ENCODE measurements at regions not wholly inside any gene's neighbourhood (a gene's known extent, or its start where the extent isn't known, plus 50 kb on each side); places are given as distances from the start of the nearest gene placed in this dataset.

DNA sequence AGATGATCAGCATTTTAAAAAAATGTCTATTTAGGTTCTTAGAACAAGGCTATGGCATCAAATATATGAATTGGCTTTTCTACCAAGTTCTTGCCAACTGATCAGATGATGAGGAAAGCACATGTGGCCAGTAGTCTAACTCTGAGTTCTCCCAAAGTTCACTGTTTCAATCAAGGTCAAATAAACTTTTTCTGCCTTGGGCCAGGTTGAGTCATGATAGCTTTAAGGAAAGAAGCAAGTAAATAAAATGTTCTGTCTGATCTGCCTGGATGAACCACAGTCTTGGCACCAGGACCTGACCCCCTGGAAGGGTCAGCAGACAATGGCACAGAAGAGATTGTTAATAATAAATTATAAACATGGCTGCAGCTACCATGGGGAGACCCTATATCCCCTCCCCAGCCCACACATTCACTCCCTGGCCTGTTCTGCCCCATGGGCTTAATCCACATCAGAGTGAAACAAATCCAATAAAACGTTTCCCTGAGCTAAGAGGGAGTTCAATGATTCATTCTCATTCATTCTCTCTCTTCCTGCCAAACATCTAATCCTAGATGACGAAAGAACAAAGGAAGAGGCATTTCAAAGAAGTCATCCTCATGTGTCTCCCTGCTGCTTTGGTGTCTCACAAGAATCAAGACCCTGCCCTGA, 661.6 kb downstream of the DHX35 start:
- DNase-seq (ENCODE audit: low read depth, low spot score), result no peak
- POLR2A ChIA-PET, result no interaction called here
- Histone ChIP-seq H3K4me3 (ENCODE audit: low read depth, low read length) (no peak overlapping the region), H3K27me3 (ENCODE audit: control insufficient read depth, insufficient read depth, low read length) (no peaks in the 10 kb centered on the region), H3K27ac (ENCODE audit: low read depth, low read length) (no peak overlapping the region), H3K9me3 (ENCODE audit: control insufficient read depth, insufficient read depth, low read length) (no peaks in the 10 kb centered on the region)
- no peak for TF ChIP-seq CTCF (IDR thresholded peaks at IDR 0.05; ENCODE audit: low read depth, low read length)
- CTCF ChIA-PET, result no interaction called here

- no peak overlapping the region for H3K4me3 ChIP-seq (ENCODE audit: low read depth, low read length)
- H3K27ac ChIP-seq (ENCODE audit: low read depth, low read length), result no peak overlapping the region
- no peaks in the 10 kb centered on the region for H3K27me3 ChIP-seq (ENCODE audit: control insufficient read depth, insufficient read depth, low read length)
- no peaks in the 10 kb centered on the region for H3K9me3 ChIP-seq (ENCODE audit: control insufficient read depth, insufficient read depth, low read length)
- CTCF ChIA-PET, result no interaction called here
- no peak for DNase-seq (ENCODE audit: low read depth, low spot score)
- no peak for TF ChIP-seq CTCF (IDR thresholded peaks at IDR 0.05; ENCODE audit: low read depth, low read length)
- POLR2A ChIA-PET, result no interaction called here
These were observed 657.2 kb downstream of the DHX35 start for GRCh38 chr20:39619271-39619785.

DNA sequence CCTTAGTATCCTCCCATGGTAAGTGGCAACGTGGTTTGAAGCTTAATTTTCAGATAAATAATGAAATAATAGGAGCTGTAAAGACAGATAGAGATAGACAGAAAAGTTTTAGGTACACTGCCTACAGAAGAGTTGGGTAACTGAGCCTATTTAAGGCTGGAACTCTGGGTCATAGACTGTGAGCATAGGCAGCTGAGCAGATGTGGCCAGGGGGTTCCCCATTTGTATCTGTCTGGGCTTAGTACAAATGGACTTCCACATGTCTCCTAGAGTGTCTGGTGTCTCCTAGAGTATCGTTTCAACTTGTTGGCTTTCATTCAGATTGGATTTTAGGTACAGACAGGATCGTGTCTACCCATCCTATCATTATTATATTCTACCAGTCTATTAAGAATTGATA, 649.8 kb downstream of the DHX35 start:
- POLR2A ChIA-PET, result no interaction called here
- Histone ChIP-seq H3K9me3 (ENCODE audit: control insufficient read depth, insufficient read depth, low read length) (no peaks in the 10 kb centered on the region), H3K27me3 (ENCODE audit: control insufficient read depth, insufficient read depth, low read length) (no peaks in the 10 kb centered on the region), H3K27ac (ENCODE audit: low read depth, low read length) (no peak overlapping the region), H3K4me3 (ENCODE audit: low read depth, low read length) (no peak overlapping the region)
- DNase-seq (ENCODE audit: low read depth, low spot score), result no peak
- no peak for TF ChIP-seq CTCF (IDR thresholded peaks at IDR 0.05; ENCODE audit: low read depth, low read length)
- CTCF ChIA-PET, result no interaction called here

GRCh38 chr20:39607141-39607540, 645.0 kb downstream of the DHX35 start:
- Histone ChIP-seq H3K9me3 (ENCODE audit: control insufficient read depth, insufficient read depth, low read length) (no peaks in the 10 kb centered on the region), H3K4me3 (ENCODE audit: low read depth, low read length) (no peak overlapping the region), H3K27ac (ENCODE audit: low read depth, low read length) (no peak overlapping the region), H3K27me3 (ENCODE audit: control insufficient read depth, insufficient read depth, low read length) (no peaks in the 10 kb centered on the region)
- no peak for TF ChIP-seq CTCF (IDR thresholded peaks at IDR 0.05; ENCODE audit: low read depth, low read length)
- ChIA-PET CTCF (no interaction called here), POLR2A (no interaction called here)
- no peak for DNase-seq (ENCODE audit: low read depth, low spot score)

DNA sequence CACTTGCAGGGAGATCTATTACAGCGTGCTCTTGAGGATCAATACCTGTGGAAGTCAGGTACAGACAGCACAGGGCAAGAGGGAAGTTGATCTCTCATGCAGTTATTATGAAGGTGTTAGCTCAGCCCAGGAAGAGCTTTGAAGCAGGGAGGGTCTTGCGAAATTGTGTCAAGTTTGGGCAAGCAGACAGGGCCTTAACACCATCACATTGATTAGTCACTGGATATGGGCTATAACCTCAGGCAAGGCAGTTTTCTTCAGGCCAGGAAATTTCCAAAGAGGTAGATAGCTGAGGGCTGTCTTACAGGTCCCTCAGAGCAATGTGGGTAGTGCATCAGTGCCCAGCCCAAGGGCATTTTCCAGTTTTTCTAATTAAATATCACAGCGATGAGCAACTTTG, 643.8 kb downstream of the DHX35 start:
- no peak for TF ChIP-seq CTCF (IDR thresholded peaks at IDR 0.05; ENCODE audit: low read depth, low read length)
- Histone ChIP-seq H3K4me3 (ENCODE audit: low read depth, low read length) (no peak overlapping the region), H3K27me3 (ENCODE audit: control insufficient read depth, insufficient read depth, low read length) (no peaks in the 10 kb centered on the region), H3K9me3 (ENCODE audit: control insufficient read depth, insufficient read depth, low read length) (no peaks in the 10 kb centered on the region), H3K27ac (ENCODE audit: low read depth, low read length) (no peak overlapping the region)
- POLR2A ChIA-PET, result no interaction called here
- no peak for DNase-seq (ENCODE audit: low read depth, low spot score)
- CTCF ChIA-PET, result no interaction called here

Data from AG04450 (cell line).